Coronary artery (tissue), 2 donors: ENCODE measurements at regions not wholly inside any gene's neighbourhood (a gene's known extent, or its start where the extent isn't known, plus 50 kb on each side); places are given as distances from the start of the nearest gene placed in this dataset.

Experiments
- DNase-seq: peaks from one replicate; pipeline ENCODE4 v3.0.0-alpha.2; 2017; ENCODE audit warnings: low spot score
- H3K27ac ChIP-seq, 2 donors: fragments of 200-600 bp; sonication (generic); one replicate each; pipeline ENCODE4 v1.5.1; 2016 to 2019
- H3K4me3 ChIP-seq: fragments of 200-600 bp; sonication (generic); 2 replicates; pipeline ENCODE4 v1.5.1; 2016; ENCODE audit warnings: mild to moderate bottlenecking, moderate library complexity
- CTCF ChIP-seq: fragments of 200-600 bp; sonication (generic); IDR thresholded peaks from one replicate; pipeline ENCODE4 v1.5.1; 2019; ENCODE audit warnings: antibody characterized with exemption

- DNase-seq, result no peak
- H3K27ac ChIP-seq, result no peak overlapping the region
- no peak overlapping the region for H3K4me3 ChIP-seq
- TF ChIP-seq CTCF, result no peak
These were observed 170.0 kb upstream of the PHF14 start for GRCh38 chr7:10803720-10804119.

GRCh38 chr7:10804770-10805169, 168.9 kb upstream of the PHF14 start:
- Histone ChIP-seq H3K4me3 (no peak overlapping the region), H3K27ac (no peak overlapping the region)
- no peak for TF ChIP-seq CTCF
- DNase-seq, result no peak

GRCh38 chr7:10815546-10815945, 158.1 kb upstream of the PHF14 start:
- no peak for DNase-seq
- Histone ChIP-seq H3K4me3 (no peak overlapping the region), H3K27ac (no peak overlapping the region)
- TF ChIP-seq CTCF, result no peak

- H3K4me3 ChIP-seq, result no peak overlapping the region
- DNase-seq, result no peak
- no peak overlapping the region for H3K27ac ChIP-seq
- TF ChIP-seq CTCF, result no peak
These were observed 152.5 kb upstream of the PHF14 start for GRCh38 chr7:10821156-10821555.

- Histone ChIP-seq H3K4me3 (no peak overlapping the region), H3K27ac (no peak overlapping the region)
- DNase-seq, result no peak
- TF ChIP-seq CTCF, result no peak
These were observed 149.5 kb upstream of the PHF14 start for GRCh38 chr7:10824154-10824553.

- Histone ChIP-seq H3K4me3 (no peak overlapping the region), H3K27ac (no peak overlapping the region)
- TF ChIP-seq CTCF, result no peak
- DNase-seq, result no peak
These were observed 135.4 kb upstream of the PHF14 start for GRCh38 chr7:10838228-10838627.

- H3K27ac ChIP-seq, result no peak overlapping the region
- TF ChIP-seq CTCF, result no peak
- no peak overlapping the region for H3K4me3 ChIP-seq
- DNase-seq, result no peak
These were observed 128.4 kb upstream of the PHF14 start for GRCh38 chr7:10845225-10845624.
